BLaER1 treated with 17β-estradiol and CSF1 and Interleukin-3, amounts not matched to agents 10 nM and 100 nM (cell line): ENCODE measurements at regions not wholly inside any gene's neighbourhood (a gene's known extent, or its start where the extent isn't known, plus 50 kb on each side); places are given as distances from the start of the nearest gene placed in this dataset.

Experiments used
- H3K27ac ChIP-seq, 11 experiments: shearing (Covaris generic); formaldehyde crosslinking; 2 replicates each; pipeline ENCODE4 v1.8.1; 2022
- H3K27me3 ChIP-seq, 11 experiments: shearing (Covaris generic); formaldehyde crosslinking; 2 replicates each; pipeline ENCODE4 v1.8.1; 2022
- H3K36me3 ChIP-seq, 11 experiments: shearing (Covaris generic); formaldehyde crosslinking; 2 replicates each; pipeline ENCODE4 v1.8.1; 2022
- H3K4me1 ChIP-seq, 10 experiments: shearing (Covaris generic); formaldehyde crosslinking; 2 replicates each; pipeline ENCODE4 v1.8.1; 2022
- H3K4me2 ChIP-seq, 11 experiments: shearing (Covaris generic); formaldehyde crosslinking; 2 replicates each; pipeline ENCODE4 v1.8.1; 2022
- H3K4me3 ChIP-seq, 10 experiments: shearing (Covaris generic); formaldehyde crosslinking; 2 replicates each; pipeline ENCODE4 v1.8.1; 2022
- H3K9ac ChIP-seq, 11 experiments: shearing (Covaris generic); formaldehyde crosslinking; 2 replicates each; pipeline ENCODE4 v1.8.1; 2022
- H3K9me3 ChIP-seq, 11 experiments: shearing (Covaris generic); formaldehyde crosslinking; replicated peaks in 1 of 11; 2 replicates each; pipeline ENCODE4 v1.8.1; 2022
- H4K20me1 ChIP-seq, 11 experiments: shearing (Covaris generic); formaldehyde crosslinking; 2 replicates each; pipeline ENCODE4 v1.8.1; 2022
- Cebpa-rat ChIP-seq, 11 experiments: shearing (Covaris generic); IDR thresholded peaks; 2 replicates each; pipeline ENCODE4 v1.8.1; 2022

DNA sequence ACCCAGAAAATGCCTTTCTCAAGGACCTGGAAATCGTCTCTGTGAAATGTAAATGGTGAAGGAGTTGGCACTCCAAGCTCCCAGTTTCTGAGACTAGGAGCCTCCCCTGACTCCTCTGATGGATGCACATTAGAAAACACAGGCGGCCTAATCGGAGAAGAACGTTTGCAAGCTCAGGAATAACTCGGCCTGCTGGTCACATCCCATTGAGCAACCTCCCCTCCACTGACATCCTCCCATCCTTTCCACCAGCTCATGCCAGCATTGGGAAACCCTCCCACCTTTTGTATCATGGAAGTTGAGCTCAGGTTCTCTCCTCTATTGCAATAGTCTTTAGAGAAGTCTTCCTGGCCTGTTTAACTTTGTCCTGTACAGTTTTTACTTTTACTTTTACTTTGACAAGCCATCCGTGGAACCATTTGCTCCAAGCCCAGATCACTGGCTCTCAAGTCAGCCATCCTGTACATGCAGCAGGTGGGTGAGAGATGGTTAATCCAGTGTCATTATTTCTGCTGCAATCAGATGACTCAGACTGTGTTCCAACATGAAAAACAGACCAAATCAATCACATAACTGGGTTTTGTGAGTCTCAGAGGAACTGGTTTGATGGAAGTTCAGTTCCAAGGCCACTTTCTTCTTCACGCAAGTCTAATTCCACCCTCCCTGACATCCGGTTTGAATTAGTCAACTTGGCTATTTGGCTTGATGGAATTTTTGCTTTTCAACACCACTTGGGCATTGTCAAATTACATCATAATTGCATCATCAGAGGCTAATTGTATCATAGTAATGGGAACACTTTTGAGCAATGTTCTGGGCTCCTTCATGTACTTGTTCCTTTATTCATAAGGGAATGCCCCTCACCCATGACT lies 619.4 kb upstream of the CDH4 start:
- no peak overlapping the region for H3K9ac ChIP-seq
- 0 out of 22 replicates have a peak, but pooled peaks of 1 of the 11 experiments have one; percentile 12 for TF ChIP-seq Cebpa-rat (IDR thresholded peaks at IDR 0.05)
- H3K27ac ChIP-seq, result no peak overlapping the region
- no peaks in the 10 kb centered on the region for H4K20me1 ChIP-seq
- H3K27me3 ChIP-seq, result no peaks in the 10 kb centered on the region
- no peak overlapping the region for H3K4me3 ChIP-seq
- no peaks in the 10 kb centered on the region for H3K36me3 ChIP-seq
- no peaks in the 10 kb centered on the region for H3K9me3 ChIP-seq
- H3K4me2 ChIP-seq, result no peak overlapping the region
- H3K4me1 ChIP-seq, result no peaks in the 10 kb centered on the region

DNA sequence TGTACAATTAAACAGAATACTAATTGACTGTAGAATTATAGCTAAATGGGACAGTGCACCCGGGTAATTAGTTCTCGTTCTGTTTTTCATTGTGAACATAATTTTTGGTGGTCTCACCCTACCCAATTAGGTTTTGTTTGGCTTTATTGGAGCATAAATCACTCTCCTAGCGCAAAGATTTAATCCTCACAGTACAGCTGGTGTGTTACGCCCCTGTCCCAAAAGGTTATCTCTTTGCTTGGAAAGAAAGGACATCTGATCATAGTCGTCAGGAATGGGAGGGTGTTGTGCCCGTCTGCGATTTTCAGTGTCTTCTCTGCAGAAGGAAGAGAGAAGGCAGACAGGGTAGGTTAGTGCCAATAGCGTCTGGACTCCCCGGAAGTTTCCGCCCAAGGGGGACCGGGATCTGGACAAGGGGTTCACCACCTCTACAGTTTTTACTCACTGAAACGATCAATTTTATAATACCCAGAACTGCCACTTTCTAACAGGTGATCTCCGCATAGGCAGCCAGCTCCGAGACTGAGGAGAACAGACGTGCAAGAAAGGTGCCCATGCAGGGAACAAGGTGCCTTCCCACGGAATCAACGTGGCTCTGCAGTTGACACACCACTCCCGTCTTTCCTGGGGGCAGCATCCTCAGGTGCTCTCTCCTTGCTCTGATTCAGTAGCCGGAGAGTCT lies 617.4 kb upstream of the CDH4 start:
- Histone ChIP-seq H3K4me2 (no peak overlapping the region), H3K36me3 (no peaks in the 10 kb centered on the region), H3K9me3 (no peaks in the 10 kb centered on the region), H3K4me1 (no peaks in the 10 kb centered on the region), H4K20me1 (no peaks in the 10 kb centered on the region), H3K27me3 (no peaks in the 10 kb centered on the region), H3K27ac (no peak overlapping the region), H3K9ac (no peak overlapping the region), H3K4me3 (no peak overlapping the region)
- TF ChIP-seq Cebpa-rat (IDR thresholded peaks at IDR 0.05), result no peak

DNA sequence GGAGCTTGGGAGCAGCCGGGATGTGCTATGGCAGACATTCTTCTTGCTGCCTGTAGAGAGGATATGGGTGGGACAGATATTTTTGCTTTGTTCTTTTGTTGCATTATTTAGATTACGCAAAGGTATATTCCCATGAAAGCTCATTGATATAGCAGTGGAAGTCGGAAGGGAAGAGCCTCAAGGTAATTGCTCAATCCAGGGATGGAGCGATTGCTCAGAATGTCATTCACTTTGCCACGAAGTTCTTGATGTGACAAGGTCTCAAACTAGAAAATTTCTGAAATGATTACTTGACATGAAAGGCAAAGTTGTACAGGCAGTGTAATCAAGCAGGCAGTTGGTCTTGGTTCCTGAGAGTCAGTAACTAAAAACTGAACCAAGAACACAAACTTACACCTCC lies 615.6 kb upstream of the CDH4 start:
- Histone ChIP-seq H3K9ac (no peak overlapping the region), H3K27me3 (no peaks in the 10 kb centered on the region), H3K4me1 (no peaks in the 10 kb centered on the region), H3K27ac (no peak overlapping the region), H3K36me3 (no peaks in the 10 kb centered on the region), H4K20me1 (no peaks in the 10 kb centered on the region), H3K4me2 (no peak overlapping the region), H3K4me3 (no peak overlapping the region), H3K9me3 (no peaks in the 10 kb centered on the region)
- 0 out of 22 replicates have a peak, but pooled peaks of 1 of the 11 experiments have one; percentile 13 for TF ChIP-seq Cebpa-rat (IDR thresholded peaks at IDR 0.05)

DNA sequence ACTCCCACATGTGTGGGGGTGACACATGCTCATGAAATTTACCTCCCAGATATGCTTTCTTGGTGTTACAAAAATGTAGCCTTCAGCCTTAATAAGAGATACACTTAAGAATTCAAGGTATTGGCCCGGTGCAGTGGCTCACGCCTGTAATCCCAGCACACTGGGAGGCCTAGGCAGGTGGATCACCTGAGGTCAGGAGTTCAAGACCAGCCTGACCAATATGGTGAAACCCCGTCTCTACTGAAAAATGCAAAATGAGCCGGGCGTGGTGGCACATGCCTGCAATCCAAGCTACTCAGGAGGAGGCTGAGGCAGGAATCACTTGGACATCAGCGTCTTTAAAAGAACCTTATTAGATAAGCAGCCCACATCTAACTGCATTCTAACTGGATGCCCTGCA lies 614.3 kb upstream of the CDH4 start:
- Histone ChIP-seq H3K4me2 (no peak overlapping the region), H4K20me1 (no peaks in the 10 kb centered on the region), H3K27ac (no peak overlapping the region), H3K36me3 (no peaks in the 10 kb centered on the region), H3K27me3 (no peaks in the 10 kb centered on the region), H3K4me1 (no peaks in the 10 kb centered on the region), H3K9me3 (no peaks in the 10 kb centered on the region), H3K4me3 (no peak overlapping the region), H3K9ac (no peak overlapping the region)
- no peak for TF ChIP-seq Cebpa-rat (IDR thresholded peaks at IDR 0.05)

DNA sequence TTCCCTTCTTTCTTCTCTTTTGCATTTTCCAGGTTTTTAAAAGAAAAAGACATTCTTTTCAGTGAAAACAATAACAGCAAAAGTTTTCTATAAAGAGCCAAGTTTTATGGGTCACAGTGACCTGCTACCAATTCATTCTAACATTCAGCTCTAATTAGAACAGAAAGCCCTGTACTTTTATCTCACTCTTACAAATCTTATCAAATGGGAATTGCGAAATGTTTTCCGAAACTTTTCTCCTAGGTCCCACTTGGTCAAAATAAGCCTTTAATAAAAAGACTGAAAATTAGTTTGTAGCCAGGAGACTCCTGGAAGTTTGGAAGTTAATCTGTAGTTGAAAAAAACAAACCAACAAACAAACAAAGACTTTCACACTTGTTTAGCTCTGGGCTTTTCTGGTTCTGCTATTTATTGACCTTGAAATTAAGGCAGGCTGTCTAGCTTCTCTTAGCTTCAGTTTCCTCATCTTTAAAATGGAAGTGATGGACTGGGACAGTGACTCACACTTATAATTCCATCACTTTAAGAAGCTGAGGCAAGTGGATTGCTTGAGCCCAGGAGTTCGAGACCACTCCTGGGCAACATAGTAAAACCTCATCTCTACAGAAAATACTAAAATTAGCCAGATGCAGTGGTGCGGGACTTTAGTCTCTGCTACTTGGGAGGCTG lies 613.5 kb upstream of the CDH4 start:
- Histone ChIP-seq H3K27me3 (no peaks in the 10 kb centered on the region), H3K9me3 (no peaks in the 10 kb centered on the region), H3K9ac (no peak overlapping the region)

DNA sequence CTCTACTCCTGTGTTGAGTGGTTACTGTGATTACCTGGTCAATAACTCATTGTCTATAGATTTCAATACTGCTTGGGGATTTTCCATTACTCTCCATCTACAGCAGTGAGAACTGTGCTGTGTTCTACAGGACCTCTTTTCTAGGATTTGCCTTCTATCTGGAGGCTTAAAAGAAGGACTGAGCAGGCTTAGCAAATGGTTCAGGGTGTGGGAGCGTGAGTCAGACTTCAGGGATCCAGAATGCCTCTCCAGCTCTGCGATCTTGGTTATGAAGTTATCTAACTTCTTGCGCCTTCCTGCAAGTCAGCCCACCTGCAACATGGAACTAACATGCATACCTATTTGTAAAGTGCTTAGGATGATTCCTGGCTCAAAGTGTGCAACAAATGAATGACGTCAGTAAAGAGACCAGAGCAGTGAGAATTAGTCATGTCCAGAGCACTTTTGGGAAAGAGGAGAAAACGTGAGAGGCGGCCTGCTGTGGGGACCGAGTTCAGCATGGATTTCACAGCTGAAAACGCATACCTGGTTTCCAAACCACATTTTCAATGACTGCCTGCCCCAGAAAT lies 610.1 kb upstream of the CDH4 start:
- no peak for TF ChIP-seq Cebpa-rat (IDR thresholded peaks at IDR 0.05)
- Histone ChIP-seq H3K9ac (no peak overlapping the region), H4K20me1 (no peaks in the 10 kb centered on the region), H3K27me3 (no peaks in the 10 kb centered on the region), H3K27ac (no peak overlapping the region), H3K4me1 (no peaks in the 10 kb centered on the region), H3K4me2 (no peak overlapping the region), H3K36me3 (no peaks in the 10 kb centered on the region), H3K4me3 (no peak overlapping the region), H3K9me3 (peaks cover 0 to 8% (median 2%) of the 10 kb centered on the region in 11 experiments; a peak in 5 of 22 replicates)

More for the DNA sequence above, 613.5 kb upstream of the CDH4 start:
- TF ChIP-seq Cebpa-rat (IDR thresholded peaks at IDR 0.05), result peak in 3 of 11 experiments; percentile 14 to 61 (median 36); a peak in 2 of 22 replicates
- no peak overlapping the region for H3K4me2 ChIP-seq
- H4K20me1 ChIP-seq, result no peaks in the 10 kb centered on the region
- no peaks in the 10 kb centered on the region for H3K36me3 ChIP-seq
- no peak overlapping the region for H3K27ac ChIP-seq
- H3K4me3 ChIP-seq, result no peak overlapping the region
- H3K4me1 ChIP-seq, result no peaks in the 10 kb centered on the region

DNA sequence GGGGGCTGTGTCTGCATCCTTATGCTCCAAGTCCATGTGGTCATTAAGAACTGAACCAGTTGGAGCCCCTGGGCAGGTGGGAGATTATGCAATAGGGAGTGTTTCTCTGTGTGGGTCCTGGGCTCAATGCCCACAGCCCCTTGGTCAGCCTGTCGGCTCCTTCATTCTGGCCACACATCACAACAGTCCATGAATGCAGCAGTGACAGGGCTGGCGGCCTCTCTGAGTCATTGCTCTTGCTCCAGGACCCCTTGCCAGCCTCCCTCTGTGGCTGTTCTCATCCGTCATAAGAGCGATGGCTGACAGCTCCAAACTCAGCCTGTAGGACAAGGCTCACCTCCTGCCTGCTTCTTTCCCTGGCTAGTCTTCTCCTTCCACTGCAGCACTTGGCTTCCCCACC lies 609.5 kb upstream of the CDH4 start:
- no peaks in the 10 kb centered on the region for H3K4me1 ChIP-seq
- no peaks in the 10 kb centered on the region for H3K27me3 ChIP-seq
- H3K27ac ChIP-seq, result no peak overlapping the region
- H3K9me3 ChIP-seq, result peaks cover 0 to 11% (median 6%) of the 10 kb centered on the region in 11 experiments; a peak in 5 of 22 replicates
- no peaks in the 10 kb centered on the region for H3K36me3 ChIP-seq
- H3K9ac ChIP-seq, result no peak overlapping the region
- TF ChIP-seq Cebpa-rat (IDR thresholded peaks at IDR 0.05), result no peak
- H4K20me1 ChIP-seq, result no peaks in the 10 kb centered on the region
- H3K4me3 ChIP-seq, result no peak overlapping the region
- H3K4me2 ChIP-seq, result no peak overlapping the region

DNA sequence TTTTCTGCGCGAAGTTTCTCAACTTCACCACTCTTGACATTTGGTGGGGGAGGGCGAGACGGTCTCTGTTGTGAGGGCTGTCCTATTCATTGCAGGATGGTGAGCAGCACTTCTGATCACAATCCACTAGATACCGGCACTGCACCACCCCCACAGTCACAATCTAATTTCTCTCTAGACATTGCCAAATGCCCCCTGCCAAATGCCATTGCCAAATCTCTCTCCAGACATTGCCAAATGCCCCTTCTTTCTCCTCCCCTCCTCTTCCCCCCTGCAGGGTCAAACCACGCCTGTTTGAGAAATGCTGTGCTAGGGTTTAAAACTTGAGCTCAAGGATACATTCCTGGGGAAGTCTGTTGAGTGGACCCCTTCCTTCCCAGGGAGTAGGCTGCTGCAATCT lies 603.5 kb upstream of the CDH4 start:
- H3K9me3 ChIP-seq, result peaks cover 0 to 11% (median 6%) of the 10 kb centered on the region in 11 experiments; a peak in 5 of 22 replicates
- no peaks in the 10 kb centered on the region for H3K36me3 ChIP-seq
- no peaks in the 10 kb centered on the region for H3K4me1 ChIP-seq
- H3K4me2 ChIP-seq, result no peak overlapping the region
- no peak for TF ChIP-seq Cebpa-rat (IDR thresholded peaks at IDR 0.05)
- no peaks in the 10 kb centered on the region for H3K27me3 ChIP-seq
- H3K27ac ChIP-seq, result no peak overlapping the region
- no peaks in the 10 kb centered on the region for H4K20me1 ChIP-seq
- H3K4me3 ChIP-seq, result no peak overlapping the region
- no peak overlapping the region for H3K9ac ChIP-seq

DNA sequence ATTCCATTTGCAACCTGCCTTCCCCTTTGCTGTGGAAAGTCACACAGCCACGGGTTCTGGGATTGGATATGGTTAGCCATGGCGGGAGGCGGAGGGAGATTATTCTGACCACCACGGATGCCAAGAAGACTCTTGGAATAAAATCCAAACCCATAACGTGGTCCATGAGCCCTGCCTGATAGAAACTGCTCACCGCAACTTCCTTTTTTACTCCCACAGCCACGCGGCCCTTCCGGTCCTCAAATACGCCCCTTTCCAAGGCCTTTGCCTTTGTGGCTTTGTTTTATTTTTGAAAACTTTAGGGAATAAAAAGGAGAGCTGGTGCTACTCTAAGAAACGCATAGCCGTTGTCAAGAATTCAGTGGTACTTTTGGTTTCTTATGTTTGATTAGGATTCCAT lies 602.5 kb upstream of the CDH4 start:
- no peak for TF ChIP-seq Cebpa-rat (IDR thresholded peaks at IDR 0.05)
- Histone ChIP-seq H3K9ac (no peak overlapping the region), H3K36me3 (no peaks in the 10 kb centered on the region), H3K4me2 (no peak overlapping the region), H3K9me3 (peaks cover 0 to 15% (median 8%) of the 10 kb centered on the region in 11 experiments; a peak in 14 of 22 replicates), H3K4me3 (no peak overlapping the region), H3K27me3 (no peaks in the 10 kb centered on the region), H3K4me1 (no peaks in the 10 kb centered on the region), H3K27ac (no peak overlapping the region), H4K20me1 (no peaks in the 10 kb centered on the region)
